Stomach (tissue), 8 donors: ENCODE measurements at regions not wholly inside any gene's neighbourhood (a gene's known extent, or its start where the extent isn't known, plus 50 kb on each side); places are given as distances from the start of the nearest gene placed in this dataset.

ENCODE experiments used
- DNase-seq, 2 donors: peaks; one replicate each; pipeline versions ENCODE4 v3.0.0 to v3.0.0-alpha.2; 2013 to 2019
- H3K27ac ChIP-seq, 5 donors: fragments of 200-600 bp in 4 of 5; sonication (generic) in 4 of 5; one replicate each; pipeline ENCODE4 v1.5.1; 2013 to 2019; ENCODE audit warnings: mild to moderate bottlenecking in 1 of 5, moderate library complexity in 1 of 5
- H3K27me3 ChIP-seq, 3 donors: fragments of 200-600 bp; sonication (generic); one replicate each; pipeline ENCODE4 v1.5.1; 2017 to 2019; ENCODE audit warnings: mixed run types in 1 of 3
- H3K36me3 ChIP-seq, 4 donors: fragments of 200-600 bp; sonication (generic); 1 replicate in 3 of 4; 2 replicates in 1 of 4; pipeline ENCODE4 v1.5.1; 2016 to 2019
- H3K4me1 ChIP-seq, 4 donors: fragments of 200-600 bp; sonication (generic); one replicate each; pipeline ENCODE4 v1.5.1; 2016 to 2019
- H3K4me3 ChIP-seq, 4 donors: fragments of 200-600 bp; sonication (generic) in 3 of 4; one replicate each; pipeline ENCODE4 v1.5.1; 2016 to 2019; ENCODE audit warnings: mild to moderate bottlenecking in 1 of 4
- H3K9me3 ChIP-seq, 4 donors: fragments of 200-600 bp; sonication (generic); one replicate each; pipeline ENCODE4 v1.5.1; 2016 to 2019
- CTCF ChIP-seq, 7 experiments: fragments of 450-650 bp in 4 of 7; fragments of 200-600 bp in 3 of 7; sonication (generic) in 3 of 7; IDR thresholded peaks; one replicate each; pipeline ENCODE4 v1.5.1; 2016 to 2019; ENCODE audit warnings: antibody characterized with exemption in 7 of 7, control low read depth in 2 of 7, mild to moderate bottlenecking in 1 of 7
- EP300 ChIP-seq: sonication (generic); formaldehyde crosslinking; IDR thresholded peaks from one replicate; pipeline ENCODE4 v1.6.1; 2017; ENCODE audit warnings: antibody characterized with exemption
- POLR2A ChIP-seq, 4 donors: fragments of 450-650 bp; IDR thresholded peaks; one replicate each; pipeline ENCODE4 v1.6.1; 2016; ENCODE audit warnings: antibody characterized with exemption in 4 of 4, control low read depth in 2 of 4, mild to moderate bottlenecking in 1 of 4, moderate library complexity in 1 of 4
- POLR2AphosphoS5 ChIP-seq, 3 donors: sonication (generic); formaldehyde crosslinking; IDR thresholded peaks; one replicate each; pipeline ENCODE4 v1.6.1; 2016; ENCODE audit warnings: antibody characterized with exemption in 3 of 3
- WGBS, 5 donors: extraction: QIAGEN DNeasy Blood & Tissue Kit in 3 of 5; methylation state at CpG; one replicate each; pipeline versions ENCODE4 v1.1.5 to v1.1.7; 2013 to 2018; 5-methylcytosine and 5-hydroxymethylcytosine counted together
- intact Hi-C: fragments of 100-400 bp; cut with DNase I; formaldehyde crosslinking; loops from one replicate; pipeline ENCODE4 v1.15.1; 2023; ENCODE audit warnings: low total_unique reads
- donor health status: healthy with polysubstance abuse.
- donor health status: Bipolar disorder and iron deficiency.
- donor health status: healthy.

- TF ChIP-seq EP300 (no peak), POLR2AphosphoS5 (IDR thresholded peaks at IDR 0.05) (no peak), CTCF (IDR thresholded peaks at IDR 0.05) (no peak), POLR2A (IDR thresholded peaks at IDR 0.05) (no peak)
- Histone ChIP-seq H3K27ac (no peak overlapping the region), H3K27me3 (no peaks in the 10 kb centered on the region), H3K4me3 (no peak overlapping the region), H3K9me3 (no peaks in the 10 kb centered on the region), H3K4me1 (no peaks in the 10 kb centered on the region), H3K36me3 (no peaks in the 10 kb centered on the region)
- intact Hi-C loops, result no loop called here
- 45 to 51% (median 48%) methylated on average over 5 of the region's 5 CpGs for WGBS, 5 donors
- no peak for DNase-seq
These were observed 399.4 kb upstream of the ATP11B start for GRCh38 chr3:182393830-182394367.

GRCh38 chr3:182397164-182397563 is 396.1 kb upstream of the ATP11B start:
- Histone ChIP-seq H3K27me3 (no peaks in the 10 kb centered on the region), H3K9me3 (no peaks in the 10 kb centered on the region), H3K4me1 (no peaks in the 10 kb centered on the region), H3K36me3 (no peaks in the 10 kb centered on the region), H3K27ac (no peak overlapping the region), H3K4me3 (no peak overlapping the region)
- DNase-seq, result no peak
- whole genome bisulfite sequencing, 5 donors, result 78 to 91% (median 81%) methylated on average over 1 of the region's 1 CpG
- TF ChIP-seq CTCF (IDR thresholded peaks at IDR 0.05), result no peak
- TF ChIP-seq POLR2A (IDR thresholded peaks at IDR 0.05), result no peak
- intact Hi-C loops, result no loop called here

- TF ChIP-seq EP300, result no peak
- no peak for TF ChIP-seq POLR2AphosphoS5 (IDR thresholded peaks at IDR 0.05)
- no peak for TF ChIP-seq POLR2A (IDR thresholded peaks at IDR 0.05)
- TF ChIP-seq CTCF (IDR thresholded peaks at IDR 0.05), result no peak
- Histone ChIP-seq H3K9me3 (no peaks in the 10 kb centered on the region), H3K27ac (no peak overlapping the region), H3K4me3 (no peak overlapping the region), H3K36me3 (no peaks in the 10 kb centered on the region), H3K4me1 (no peaks in the 10 kb centered on the region), H3K27me3 (no peaks in the 10 kb centered on the region)
- intact Hi-C loops, result no loop called here
- DNase-seq, result no peak
- 71 to 86% (median 81%) methylated on average over 11 of the region's 11 CpGs for WGBS, 5 donors
These were observed 393.1 kb upstream of the ATP11B start for GRCh38 chr3:182399978-182400737.

- Histone ChIP-seq H3K27ac (no peak overlapping the region), H3K9me3 (no peaks in the 10 kb centered on the region), H3K36me3 (no peaks in the 10 kb centered on the region), H3K4me1 (no peaks in the 10 kb centered on the region), H3K27me3 (no peaks in the 10 kb centered on the region), H3K4me3 (no peak overlapping the region)
- no peak for DNase-seq
- WGBS, 5 donors, result 61 to 73% (median 72%) methylated on average over 2 of the region's 2 CpGs
- TF ChIP-seq EP300 (no peak), CTCF (IDR thresholded peaks at IDR 0.05) (no peak), POLR2A (IDR thresholded peaks at IDR 0.05) (no peak), POLR2AphosphoS5 (IDR thresholded peaks at IDR 0.05) (no peak)
- intact Hi-C loops, result no loop called here
These were observed 392.5 kb upstream of the ATP11B start for GRCh38 chr3:182400838-182401237.
